A549 (cell line): ENCODE measurements at regions not wholly inside any gene's neighbourhood (a gene's known extent, or its start where the extent isn't known, plus 50 kb on each side); places are given as distances from the start of the nearest gene placed in this dataset.

Experiments used
- ATAC-seq, 2 experiments: fragments of 200-7000 bp in 1 of 2; fragments of >200 bp in 1 of 2; cut with Nextera tagmentation in 1 of 2; cut with Tn5 transposase in 1 of 2; 3 replicates each; pipeline versions ENCODE4 v1.8.0 to v1.9.1; 2018 to 2020; ENCODE audit warnings: mild to moderate bottlenecking in 1 of 2, moderate library complexity in 1 of 2
- CTCF ChIA-PET: fragments of 300-600 bp; sonication (Branson Sonifier 250); formaldehyde crosslinking; extraction: SDS; loops from one replicate; lab custom pipeline; 2021; ENCODE audit warnings: antibody characterized with exemption, inconsistent platforms; lab: Yijun Ruan, JAX
- POLR2A ChIA-PET: fragments of 350-600 bp; formaldehyde crosslinking; extraction: SDS; loops from one replicate; lab custom pipeline; 2021; ENCODE audit warnings: antibody characterized with exemption, inconsistent platforms; lab: Yijun Ruan, JAX
- DNase-seq, 2 experiments: peaks; one replicate each; pipeline versions ENCODE4 v3.0.0 to v3.0.0-alpha.2; 2011 to 2016; ENCODE audit warnings: low read depth in 1 of 2, low spot score in 1 of 2
- FAIRE-seq: peaks from 2 replicates; lab custom pipeline; 2011; peaks lifted over from hg19 to GRCh38; lab: Jason Lieb, UNC
- H3K27ac ChIP-seq, 2 experiments: fragments of >200 bp; sonication (Bioruptor Twin); formaldehyde crosslinking; 3 replicates each; pipeline ENCODE4 v1.5.1; 2016 to 2017
- H3K4me1 ChIP-seq: fragments of >200 bp; sonication (Bioruptor Twin); formaldehyde crosslinking; 3 replicates; pipeline ENCODE4 v1.6.1; 2016
- H3K4me2 ChIP-seq: fragments of >200 bp; sonication (Bioruptor Twin); formaldehyde crosslinking; 3 replicates; pipeline ENCODE4 v1.6.1; 2016
- H3K4me3 ChIP-seq: fragments of >200 bp; sonication (Bioruptor Twin); formaldehyde crosslinking; 3 replicates; pipeline ENCODE4 v1.5.1; 2016
- H3K9me3 ChIP-seq: fragments of >200 bp; sonication (Bioruptor Twin); formaldehyde crosslinking; 3 replicates; pipeline ENCODE4 v1.6.1; 2016
- ATOH8 ChIP-seq: fragments of 250-450 bp; sonication (Bioruptor Pico); IDR thresholded peaks from 2 replicates; pipeline ENCODE4 v1.5.0; 2020; ENCODE audit warnings: low read depth, mild to moderate bottlenecking, moderate library complexity
- BCL3 ChIP-seq: fragments of >200 bp; sonication (Bioruptor Twin); formaldehyde crosslinking; IDR thresholded peaks from 3 replicates; pipeline ENCODE4 v1.6.1; 2016
- BHLHE40 ChIP-seq: IDR thresholded peaks from 2 replicates; pipeline ENCODE4 v1.6.1; 2012; ENCODE audit warnings: low read depth, low read length, inconsistent platforms
- EHF ChIP-seq: fragments of 250-450 bp; sonication (Bioruptor Pico); IDR thresholded peaks from 2 replicates; pipeline ENCODE4 v1.5.0; 2020; ENCODE audit warnings: mild to moderate bottlenecking
- ELK1 ChIP-seq: fragments of 150-350 bp; IDR thresholded peaks from 2 replicates; pipeline ENCODE4 v1.6.1; 2014; ENCODE audit warnings: low read depth, mild to moderate bottlenecking, low read length
- EP300 ChIP-seq, 2 experiments: fragments of >200 bp; sonication (Bioruptor Twin); formaldehyde crosslinking; IDR thresholded peaks; 2 replicates in 1 of 2; 3 replicates in 1 of 2; pipeline ENCODE4 v1.6.1; 2016 to 2017
- FOSL2 ChIP-seq, 2 experiments: fragments of 450-650 bp in 1 of 2; fragments of >200 bp in 1 of 2; sonication (Bioruptor Twin) in 1 of 2; formaldehyde crosslinking; IDR thresholded peaks; 2 replicates each; pipeline versions ENCODE4 v1.5.0 to v1.6.1; 2016 to 2020; ENCODE audit warnings: mild to moderate bottlenecking in 1 of 2, moderate library complexity in 1 of 2
- MAFK ChIP-seq: fragments of 450-650 bp; IDR thresholded peaks from 2 replicates; pipeline ENCODE4 v1.6.1; 2014; ENCODE audit not compliant: partially characterized antibody
- NFE2L2 ChIP-seq: fragments of 150-350 bp; conservative IDR thresholded peaks from 2 replicates; pipeline ENCODE4 v1.6.1; 2014; ENCODE audit warnings: low read length
- NR3C1 ChIP-seq: fragments of >200 bp; sonication (Bioruptor Twin); formaldehyde crosslinking; IDR thresholded peaks from 3 replicates; pipeline ENCODE4 v1.6.1; 2017
- PHF8 ChIP-seq: fragments of 200-600 bp; sonication (generic); IDR thresholded peaks from 2 replicates; pipeline ENCODE4 v1.6.1; 2016; ENCODE audit warnings: low read depth, mild to moderate bottlenecking, antibody characterized with exemption, moderate library complexity, borderline replicate concordance
- POLR2A ChIP-seq: IDR thresholded peaks from 2 replicates; pipeline ENCODE4 v1.6.1; 2012; ENCODE audit warnings: mild to moderate bottlenecking, low read length
- POLR2AphosphoS2 ChIP-seq: conservative IDR thresholded peaks from 2 replicates; pipeline ENCODE4 v1.6.1; 2012; ENCODE audit warnings: low read length, improper control_type of control experiment, inconsistent platforms
- RARB ChIP-seq: fragments of 250-450 bp; sonication (Bioruptor Pico); IDR thresholded peaks from 2 replicates; pipeline ENCODE4 v1.8.0; 2021; ENCODE audit warnings: mild to moderate bottlenecking, moderate library complexity
- RCOR1 ChIP-seq: fragments of 150-350 bp; IDR thresholded peaks from 2 replicates; pipeline ENCODE4 v1.6.1; 2014; ENCODE audit warnings: antibody characterized with exemption, low read length, low read depth
- REST ChIP-seq: fragments of 200-600 bp; sonication (generic); IDR thresholded peaks from 2 replicates; pipeline ENCODE4 v1.6.1; 2016; ENCODE audit warnings: antibody characterized with exemption, mild to moderate bottlenecking, moderate library complexity
- RNF2 ChIP-seq: fragments of 200-600 bp; sonication (generic); IDR thresholded peaks from 2 replicates; pipeline ENCODE4 v1.6.1; 2016; ENCODE audit warnings: low read depth, mild to moderate bottlenecking, antibody characterized with exemption, moderate library complexity, borderline replicate concordance
- SMC3 ChIP-seq: fragments of >200 bp; sonication (Bioruptor Twin); formaldehyde crosslinking; IDR thresholded peaks from 3 replicates; pipeline ENCODE4 v1.6.1; 2018; ENCODE audit warnings: inconsistent platforms
- SREBF2 ChIP-seq: fragments of 450-650 bp; IDR thresholded peaks from 2 replicates; pipeline ENCODE4 v1.6.1; 2014; ENCODE audit warnings: mild to moderate bottlenecking, moderate library complexity
- TP53 ChIP-seq: fragments of 250-450 bp; sonication (Bioruptor Pico); IDR thresholded peaks from 2 replicates; pipeline ENCODE4 v1.5.0; 2021; ENCODE audit warnings: mild to moderate bottlenecking, moderate library complexity
- USF2 ChIP-seq: fragments of 450-650 bp; IDR thresholded peaks from 2 replicates; pipeline ENCODE4 v1.6.1; 2014; ENCODE audit warnings: antibody characterized with exemption
- ZC3H11A ChIP-seq: fragments of 450-650 bp; IDR thresholded peaks from 2 replicates; pipeline ENCODE4 v1.6.1; 2014; ENCODE audit warnings: antibody characterized with exemption, mild to moderate bottlenecking
- ZNF302 ChIP-seq: fragments of 250-450 bp; sonication (Bioruptor Pico); IDR thresholded peaks from 2 replicates; pipeline ENCODE4 v1.9.0; 2021; ENCODE audit warnings: inconsistent platforms, mild to moderate bottlenecking, moderate library complexity
- WGBS: methylation state at CpG from one replicate; pipeline ENCODE4 v1.1.6; 2017; ENCODE audit errors: missing lambda C conversion rate; 5-methylcytosine and 5-hydroxymethylcytosine counted together
- TF ChIP-seq, protein P1 (sequence below): fragments of 250-450 bp; sonication (Bioruptor Pico); IDR thresholded peaks from 2 replicates; pipeline ENCODE4 v1.5.0; 2021; ENCODE audit warnings: mild to moderate bottlenecking, moderate library complexity, borderline replicate concordance
- TF ChIP-seq, protein P2 (sequence below): fragments of >200 bp; sonication (Bioruptor Twin); formaldehyde crosslinking; IDR thresholded peaks from 3 replicates; pipeline ENCODE4 v1.5.1; 2016

DNA sequence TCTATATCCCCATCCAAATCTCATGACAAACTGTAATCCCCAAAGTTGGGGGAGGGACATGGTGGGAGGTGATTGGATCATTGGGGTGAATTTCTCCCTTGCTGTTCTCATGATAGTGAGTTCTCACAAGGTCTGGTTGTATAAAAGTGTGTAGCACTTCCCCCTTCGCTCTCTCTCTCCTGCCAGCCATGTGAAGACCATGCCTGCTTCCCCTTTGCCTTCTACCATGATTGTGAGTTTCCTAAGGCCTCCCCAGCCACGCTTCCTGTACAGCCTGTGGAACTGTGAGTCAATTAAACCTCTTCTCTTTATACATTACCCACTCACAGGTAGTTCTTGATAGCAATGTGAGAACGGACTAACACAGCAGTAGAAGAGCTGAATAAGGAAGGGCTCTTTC, 62.6 kb upstream of the VASH1 start:
- Histone ChIP-seq H3K9me3 (no peaks in the 10 kb centered on the region), H3K4me2 (no peak overlapping the region), H3K4me1 (no peaks in the 10 kb centered on the region), H3K4me3 (no peak overlapping the region), H3K27ac (no peak overlapping the region)
- TF ChIP-seq ZNF302 (CRISPR knock-in tag) = no peak
- no peak for TF ChIP-seq NFE2L2
- TF ChIP-seq FOSL2 (IDR thresholded peaks at IDR 0.05) = no peak
- no peak for TF ChIP-seq FOSL2 (CRISPR knock-in tag; IDR thresholded peaks at IDR 0.05)
- TF ChIP-seq EHF = no peak
- no peak for TF ChIP-seq RNF2
- TF ChIP-seq USF2 = no peak
- TF ChIP-seq, protein P1, sequence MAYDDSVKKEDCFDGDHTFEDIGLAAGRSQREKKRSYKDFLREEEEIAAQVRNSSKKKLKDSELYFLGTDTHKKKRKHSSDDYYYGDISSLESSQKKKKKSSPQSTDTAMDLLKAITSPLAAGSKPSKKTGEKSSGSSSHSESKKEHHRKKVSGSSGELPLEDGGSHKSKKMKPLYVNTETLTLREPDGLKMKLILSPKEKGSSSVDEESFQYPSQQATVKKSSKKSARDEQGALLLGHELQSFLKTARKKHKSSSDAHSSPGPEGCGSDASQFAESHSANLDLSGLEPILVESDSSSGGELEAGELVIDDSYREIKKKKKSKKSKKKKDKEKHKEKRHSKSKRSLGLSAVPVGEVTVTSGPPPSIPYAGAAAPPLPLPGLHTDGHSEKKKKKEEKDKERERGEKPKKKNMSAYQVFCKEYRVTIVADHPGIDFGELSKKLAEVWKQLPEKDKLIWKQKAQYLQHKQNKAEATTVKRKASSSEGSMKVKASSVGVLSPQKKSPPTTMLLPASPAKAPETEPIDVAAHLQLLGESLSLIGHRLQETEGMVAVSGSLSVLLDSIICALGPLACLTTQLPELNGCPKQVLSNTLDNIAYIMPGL (CRISPR knock-in tag) = no peak
- TF ChIP-seq BCL3 = no peak
- TF ChIP-seq POLR2A = no peak
- no peak for TF ChIP-seq RCOR1
- no peak for TF ChIP-seq BHLHE40
- no peak for TF ChIP-seq EP300 (IDR thresholded peaks at IDR 0.05)
- TF ChIP-seq RARB (CRISPR knock-in tag) = no peak
- no peak for TF ChIP-seq PHF8
- TF ChIP-seq ZC3H11A = no peak
- TF ChIP-seq TP53 = no peak
- TF ChIP-seq SREBF2 = no peak
- no peak for TF ChIP-seq SMC3
- no peak for TF ChIP-seq ATOH8 (CRISPR knock-in tag)
- no peak for TF ChIP-seq POLR2AphosphoS2
- DNase-seq (no peak), ATAC-seq (no peak), FAIRE-seq (no peak)
- WGBS = 52% methylated on average over 3 of the region's 3 CpGs
- ChIA-PET POLR2A (no interaction called here), CTCF (interaction anchor here (7.9 kb wide), 1 partner anchor 11 kb away, joined by 62 read pairs; no protein-coding TSS in a partner anchor)

DNA sequence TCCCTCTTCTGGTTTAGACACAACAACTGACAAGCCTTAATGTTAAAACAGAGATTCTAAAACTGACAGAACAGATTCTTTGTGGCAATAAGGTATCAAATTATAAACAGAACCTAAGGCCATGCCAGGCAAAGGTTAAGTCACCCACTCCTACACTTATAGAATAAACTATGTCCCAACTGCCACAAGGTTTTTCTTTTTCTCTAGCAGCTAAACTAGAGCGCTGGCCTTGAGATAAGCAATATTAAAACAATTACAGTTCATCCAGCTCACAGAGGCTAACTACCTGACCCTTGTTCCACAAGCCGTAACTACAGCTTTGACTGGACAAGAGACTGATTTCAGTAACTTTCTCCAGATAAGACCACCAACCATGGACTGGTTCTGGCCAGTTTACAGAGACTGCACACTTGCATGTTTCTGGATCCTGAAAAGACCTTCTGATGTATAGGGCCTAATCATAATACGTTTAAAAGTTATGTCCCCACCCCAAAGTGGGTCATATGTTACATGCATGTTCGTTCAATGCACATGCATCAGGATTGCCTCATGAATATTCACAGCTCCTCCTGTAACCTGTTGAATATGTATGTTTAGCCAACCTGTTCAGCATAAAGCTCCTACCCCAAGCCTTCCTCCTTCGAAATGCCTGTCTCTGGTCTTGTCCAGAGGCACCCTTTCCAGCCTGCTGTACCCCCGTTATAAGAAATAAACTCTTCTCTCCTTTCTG, 61.9 kb upstream of the VASH1 start:
- no peaks in the 10 kb centered on the region for H3K9me3 ChIP-seq
- no peak for ATAC-seq
- 26% methylated on average over 6 of the region's 6 CpGs for WGBS
- no peak overlapping the region for H3K27ac ChIP-seq
- no peak overlapping the region for H3K4me2 ChIP-seq
- no peak for FAIRE-seq
- CTCF ChIA-PET = interaction anchor here (7.9 kb wide), 1 partner anchor 10 kb away, joined by 62 read pairs; no protein-coding TSS in a partner anchor
- POLR2A ChIA-PET = no interaction called here
- DNase-seq = no peak
- no peak overlapping the region for H3K4me3 ChIP-seq
- H3K4me1 ChIP-seq = 0 out of 3 replicates have a peak, but pooled peaks cover under 1% of the 10 kb centered on the region
- TF ChIP-seq REST (no peak), ZC3H11A (no peak), ELK1 (no peak), NR3C1 (no peak), ZNF302 (CRISPR knock-in tag) (no peak), RNF2 (no peak), MAFK (no peak)
- TF ChIP-seq, protein P2, sequence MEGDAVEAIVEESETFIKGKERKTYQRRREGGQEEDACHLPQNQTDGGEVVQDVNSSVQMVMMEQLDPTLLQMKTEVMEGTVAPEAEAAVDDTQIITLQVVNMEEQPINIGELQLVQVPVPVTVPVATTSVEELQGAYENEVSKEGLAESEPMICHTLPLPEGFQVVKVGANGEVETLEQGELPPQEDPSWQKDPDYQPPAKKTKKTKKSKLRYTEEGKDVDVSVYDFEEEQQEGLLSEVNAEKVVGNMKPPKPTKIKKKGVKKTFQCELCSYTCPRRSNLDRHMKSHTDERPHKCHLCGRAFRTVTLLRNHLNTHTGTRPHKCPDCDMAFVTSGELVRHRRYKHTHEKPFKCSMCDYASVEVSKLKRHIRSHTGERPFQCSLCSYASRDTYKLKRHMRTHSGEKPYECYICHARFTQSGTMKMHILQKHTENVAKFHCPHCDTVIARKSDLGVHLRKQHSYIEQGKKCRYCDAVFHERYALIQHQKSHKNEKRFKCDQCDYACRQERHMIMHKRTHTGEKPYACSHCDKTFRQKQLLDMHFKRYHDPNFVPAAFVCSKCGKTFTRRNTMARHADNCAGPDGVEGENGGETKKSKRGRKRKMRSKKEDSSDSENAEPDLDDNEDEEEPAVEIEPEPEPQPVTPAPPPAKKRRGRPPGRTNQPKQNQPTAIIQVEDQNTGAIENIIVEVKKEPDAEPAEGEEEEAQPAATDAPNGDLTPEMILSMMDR = no peak
